ENCODE measurements at regions not wholly inside any gene's neighbourhood (a gene's known extent, or its start where the extent isn't known, plus 50 kb on each side); places are given as distances from the start of the nearest gene placed in this dataset.

- Histone ChIP-seq H3K79me2 (ENCODE audit: control insufficient read depth, insufficient read depth, low read length) (no peaks in the 10 kb centered on the region), H2AK5ac (ENCODE audit: low read length) (no peak overlapping the region), H3K18ac (ENCODE audit: low read length) (no peak overlapping the region), H3K4ac (ENCODE audit: low read depth, low read length) (no peak overlapping the region), H3K4me1 (ENCODE audit: control insufficient read depth, low read depth, low read length) (no peaks in the 10 kb centered on the region), H3K79me1 (ENCODE audit: low read length) (no peaks in the 10 kb centered on the region), H3K9ac (ENCODE audit: low read length) (no peak overlapping the region), H3K56ac (ENCODE audit: low read length) (no peak overlapping the region), H3K36me3 (ENCODE audit: control insufficient read depth, insufficient read depth, low read length) (no peaks in the 10 kb centered on the region), H2BK15ac (replicated peaks; ENCODE audit: low read depth) (no peak overlapping the region), H3K27ac (ENCODE audit: low read depth, low read length) (no peak overlapping the region), H4K5ac (ENCODE audit: low read length) (no peak overlapping the region), H3K27me3 (ENCODE audit: insufficient read depth, low read length, poor library complexity) (no peaks in the 10 kb centered on the region), H2BK120ac (ENCODE audit: low read depth, low read length) (no peak overlapping the region), H3K4me2 (ENCODE audit: low read length) (no peak overlapping the region), H4K8ac (ENCODE audit: low read depth, low read length) (no peak overlapping the region), H3K23ac (ENCODE audit: low read length) (no peak overlapping the region), H3K4me3 (ENCODE audit: low read length) (no peak overlapping the region), H2BK5ac (ENCODE audit: low read length) (no peak overlapping the region)
- no peak for DNase-seq
These were observed 64.8 kb upstream of the ATP1A1 start for GRCh38 chr1:116308276-116308675.

GRCh38 chr1:116309090-116309870 lies 63.8 kb upstream of the ATP1A1 start:
- Histone ChIP-seq H2BK15ac (replicated peaks; ENCODE audit: low read depth) (no peak overlapping the region), H3K4me3 (ENCODE audit: low read length) (no peak overlapping the region), H3K4me2 (ENCODE audit: low read length) (no peak overlapping the region), H3K27me3 (ENCODE audit: insufficient read depth, low read length, poor library complexity) (no peaks in the 10 kb centered on the region), H2AK5ac (ENCODE audit: low read length) (no peak overlapping the region), H3K18ac (ENCODE audit: low read length) (no peak overlapping the region), H3K79me1 (ENCODE audit: low read length) (no peaks in the 10 kb centered on the region), H3K79me2 (ENCODE audit: control insufficient read depth, insufficient read depth, low read length) (no peaks in the 10 kb centered on the region), H3K9ac (ENCODE audit: low read length) (no peak overlapping the region), H2BK120ac (ENCODE audit: low read depth, low read length) (no peak overlapping the region), H3K56ac (ENCODE audit: low read length) (no peak overlapping the region), H4K8ac (ENCODE audit: low read depth, low read length) (no peak overlapping the region), H3K4me1 (ENCODE audit: control insufficient read depth, low read depth, low read length) (no peaks in the 10 kb centered on the region), H3K36me3 (ENCODE audit: control insufficient read depth, insufficient read depth, low read length) (no peaks in the 10 kb centered on the region), H4K5ac (ENCODE audit: low read length) (no peak overlapping the region), H3K4ac (ENCODE audit: low read depth, low read length) (no peak overlapping the region), H2BK5ac (ENCODE audit: low read length) (no peak overlapping the region), H3K23ac (ENCODE audit: low read length) (no peak overlapping the region), H3K27ac (ENCODE audit: low read depth, low read length) (no peak overlapping the region)
- no CpG with 5 or more reads among the region's 7 CpGs for WGBS (ENCODE audit: extremely low coverage, insufficient coverage, low lambda C conversion rate)
- DNase-seq, result no peak

DNA sequence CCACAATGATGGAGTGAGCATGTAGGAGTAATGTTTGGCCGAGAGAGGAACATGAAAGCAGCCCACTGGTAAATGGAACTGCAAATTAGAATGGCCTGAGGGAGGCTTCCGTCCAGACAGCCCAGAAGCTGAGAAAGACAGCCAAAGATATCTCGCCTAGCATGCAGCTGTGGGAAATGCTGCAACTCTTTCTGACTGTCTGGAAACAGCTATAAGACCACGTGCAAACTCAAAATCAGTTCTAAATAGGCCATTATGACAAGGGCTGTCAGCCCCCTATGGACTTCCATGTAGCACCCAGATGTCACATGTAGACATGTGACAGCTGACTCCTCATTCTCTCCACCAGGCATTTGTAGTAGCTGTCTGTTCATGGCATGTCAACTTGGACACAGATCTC lies 62.9 kb upstream of the ATP1A1 start:
- H3K4me3 ChIP-seq (ENCODE audit: low read length), result no peak overlapping the region
- WGBS (ENCODE audit: extremely low coverage, insufficient coverage, low lambda C conversion rate), result no CpG with 5 or more reads among the region's 4 CpGs
- H3K79me1 ChIP-seq (ENCODE audit: low read length), result no peaks in the 10 kb centered on the region
- no peak overlapping the region for H4K8ac ChIP-seq (ENCODE audit: low read depth, low read length)
- no peak overlapping the region for H2BK120ac ChIP-seq (ENCODE audit: low read depth, low read length)
- no peak overlapping the region for H2AK5ac ChIP-seq (ENCODE audit: low read length)
- no peak overlapping the region for H4K5ac ChIP-seq (ENCODE audit: low read length)
- no peak overlapping the region for H3K27ac ChIP-seq (ENCODE audit: low read depth, low read length)
- H3K36me3 ChIP-seq (ENCODE audit: control insufficient read depth, insufficient read depth, low read length), result no peaks in the 10 kb centered on the region
- no peaks in the 10 kb centered on the region for H3K4me1 ChIP-seq (ENCODE audit: control insufficient read depth, low read depth, low read length)
- no peak overlapping the region for H3K4me2 ChIP-seq (ENCODE audit: low read length)
- H3K56ac ChIP-seq (ENCODE audit: low read length), result no peak overlapping the region
- no peak overlapping the region for H3K4ac ChIP-seq (ENCODE audit: low read depth, low read length)
- H3K9ac ChIP-seq (ENCODE audit: low read length), result no peak overlapping the region
- no peak overlapping the region for H2BK15ac ChIP-seq (replicated peaks; ENCODE audit: low read depth)
- no peak for DNase-seq
- H3K79me2 ChIP-seq (ENCODE audit: control insufficient read depth, insufficient read depth, low read length), result no peaks in the 10 kb centered on the region
- H3K27me3 ChIP-seq (ENCODE audit: insufficient read depth, low read length, poor library complexity), result no peaks in the 10 kb centered on the region
- H2BK5ac ChIP-seq (ENCODE audit: low read length), result no peak overlapping the region
- no peak overlapping the region for H3K23ac ChIP-seq (ENCODE audit: low read length)
- no peak overlapping the region for H3K18ac ChIP-seq (ENCODE audit: low read length)

DNA sequence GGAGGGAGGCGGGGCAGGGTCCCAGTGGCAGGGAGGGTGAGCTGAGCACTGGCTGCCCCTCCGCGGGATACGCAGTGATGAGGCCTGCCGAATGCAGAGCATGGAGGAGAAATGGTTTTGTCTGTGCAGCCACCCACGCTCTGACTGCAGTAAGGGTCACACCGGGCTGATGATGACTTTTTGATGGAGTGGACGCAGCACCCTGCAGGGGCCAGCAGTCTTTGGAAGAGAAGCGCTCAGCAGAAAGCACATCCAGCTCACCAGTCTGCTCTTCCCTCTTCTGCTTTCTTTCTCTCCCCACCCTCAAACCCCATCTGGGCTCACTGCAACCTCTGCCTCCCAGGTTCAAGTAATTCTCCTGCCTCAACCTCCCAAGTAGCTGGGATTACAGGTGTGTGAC lies 61.9 kb upstream of the ATP1A1 start:
- Histone ChIP-seq H2AK5ac (ENCODE audit: low read length) (no peak overlapping the region), H3K56ac (ENCODE audit: low read length) (no peak overlapping the region), H3K23ac (ENCODE audit: low read length) (no peak overlapping the region), H2BK5ac (ENCODE audit: low read length) (no peak overlapping the region), H3K79me2 (ENCODE audit: control insufficient read depth, insufficient read depth, low read length) (no peaks in the 10 kb centered on the region), H3K4me1 (ENCODE audit: control insufficient read depth, low read depth, low read length) (no peaks in the 10 kb centered on the region), H4K5ac (ENCODE audit: low read length) (no peak overlapping the region), H3K18ac (ENCODE audit: low read length) (no peak overlapping the region), H3K27ac (ENCODE audit: low read depth, low read length) (no peak overlapping the region), H3K4ac (ENCODE audit: low read depth, low read length) (no peak overlapping the region), H2BK15ac (replicated peaks; ENCODE audit: low read depth) (no peak overlapping the region), H3K79me1 (ENCODE audit: low read length) (no peaks in the 10 kb centered on the region), H3K4me2 (ENCODE audit: low read length) (no peak overlapping the region), H3K36me3 (ENCODE audit: control insufficient read depth, insufficient read depth, low read length) (no peaks in the 10 kb centered on the region), H3K4me3 (ENCODE audit: low read length) (no peak overlapping the region), H3K9ac (ENCODE audit: low read length) (no peak overlapping the region), H3K27me3 (ENCODE audit: insufficient read depth, low read length, poor library complexity) (no peaks in the 10 kb centered on the region), H2BK120ac (ENCODE audit: low read depth, low read length) (no peak overlapping the region), H4K8ac (ENCODE audit: low read depth, low read length) (no peak overlapping the region)
- no CpG with 5 or more reads among the region's 9 CpGs for WGBS (ENCODE audit: extremely low coverage, insufficient coverage, low lambda C conversion rate)
- DNase-seq, result no peak

DNA sequence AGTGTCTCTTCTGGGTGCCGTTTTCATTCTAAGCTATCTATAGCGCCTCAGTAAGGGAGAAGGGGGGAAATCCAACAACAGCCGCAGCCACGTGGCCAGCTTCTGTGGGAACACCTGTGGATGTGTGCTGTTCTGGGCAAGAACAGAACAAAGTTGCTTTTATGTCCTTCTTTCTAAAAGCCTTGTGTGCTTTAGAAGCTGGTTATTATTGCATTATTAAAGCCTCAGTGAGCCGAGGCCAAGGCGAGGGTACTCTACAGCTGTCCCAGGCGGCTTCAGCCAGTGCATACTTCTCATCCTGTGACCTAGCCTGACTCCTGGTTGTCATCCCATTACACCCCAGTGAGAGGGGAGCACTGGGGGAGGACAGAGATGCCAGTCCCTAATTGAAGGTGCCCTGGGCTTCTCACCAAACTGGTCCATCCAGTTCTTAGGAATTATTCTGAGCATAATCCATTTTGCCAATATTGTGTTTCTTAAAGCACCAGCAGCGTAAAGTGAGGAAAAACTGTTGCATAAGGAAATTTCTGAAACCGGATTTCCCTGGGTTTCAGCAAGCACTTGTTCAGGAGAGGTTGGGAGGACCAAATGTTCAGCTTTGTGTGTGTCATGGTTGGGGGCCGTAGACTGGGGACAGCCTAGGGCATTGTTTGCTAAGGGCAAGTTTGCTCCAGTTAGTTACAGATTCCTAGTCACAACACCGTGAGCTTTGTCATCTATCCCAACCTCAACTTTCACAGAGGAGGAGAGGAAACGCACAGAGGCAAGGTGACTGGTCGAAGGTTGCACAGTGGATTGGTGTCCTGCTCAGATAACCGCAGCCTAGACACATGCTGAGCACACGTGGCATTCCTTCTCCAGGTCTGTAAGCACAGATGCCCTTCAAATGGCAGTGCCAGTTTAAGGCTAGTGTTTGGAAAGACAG lies 61.0 kb upstream of the ATP1A1 start:
- H3K36me3 ChIP-seq (ENCODE audit: control insufficient read depth, insufficient read depth, low read length), result no peaks in the 10 kb centered on the region
- H2BK5ac ChIP-seq (ENCODE audit: low read length), result no peak overlapping the region
- H3K9ac ChIP-seq (ENCODE audit: low read length), result no peak overlapping the region
- H3K4ac ChIP-seq (ENCODE audit: low read depth, low read length), result no peak overlapping the region
- H3K27me3 ChIP-seq (ENCODE audit: insufficient read depth, low read length, poor library complexity), result no peaks in the 10 kb centered on the region
- H3K4me3 ChIP-seq (ENCODE audit: low read length), result no peak overlapping the region
- H3K18ac ChIP-seq (ENCODE audit: low read length), result no peak overlapping the region
- H3K79me1 ChIP-seq (ENCODE audit: low read length), result no peaks in the 10 kb centered on the region
- H2BK15ac ChIP-seq (replicated peaks; ENCODE audit: low read depth), result no peak overlapping the region
- H3K27ac ChIP-seq (ENCODE audit: low read depth, low read length), result no peak overlapping the region
- H3K4me1 ChIP-seq (ENCODE audit: control insufficient read depth, low read depth, low read length), result no peaks in the 10 kb centered on the region
- WGBS (ENCODE audit: extremely low coverage, insufficient coverage, low lambda C conversion rate), result no CpG with 5 or more reads among the region's 15 CpGs
- H3K23ac ChIP-seq (ENCODE audit: low read length), result no peak overlapping the region
- no peaks in the 10 kb centered on the region for H3K79me2 ChIP-seq (ENCODE audit: control insufficient read depth, insufficient read depth, low read length)
- H2BK120ac ChIP-seq (ENCODE audit: low read depth, low read length), result no peak overlapping the region
- no peak overlapping the region for H3K56ac ChIP-seq (ENCODE audit: low read length)
- H4K8ac ChIP-seq (ENCODE audit: low read depth, low read length), result no peak overlapping the region
- no peak for DNase-seq
- no peak overlapping the region for H4K5ac ChIP-seq (ENCODE audit: low read length)
- no peak overlapping the region for H3K4me2 ChIP-seq (ENCODE audit: low read length)
- no peak overlapping the region for H2AK5ac ChIP-seq (ENCODE audit: low read length)

Data from mesendoderm (in vitro differentiated cells).